HEK293 (cell line): ENCODE measurements at regions not wholly inside any gene's neighbourhood (a gene's known extent, or its start where the extent isn't known, plus 50 kb on each side); places are given as distances from the start of the nearest gene placed in this dataset.

Experiments used
- HOXA7 ChIP-seq: sonication (generic); formaldehyde crosslinking; IDR thresholded peaks from 2 replicates; pipeline ENCODE4 v1.8.1; 2022; ENCODE audit warnings: missing genetic modification reagents, borderline replicate concordance
- YY1 ChIP-seq: fragments of 450-650 bp; formaldehyde crosslinking; IDR thresholded peaks from 2 replicates; pipeline ENCODE4 v1.5.1; 2018; ENCODE audit warnings: missing biosample characterization, missing genetic modification characterization
- ZBTB7A ChIP-seq: fragments of 450-650 bp; formaldehyde crosslinking; IDR thresholded peaks from 2 replicates; pipeline ENCODE4 v1.5.1; 2016; ENCODE audit warnings: low read depth, missing biosample characterization, missing genetic modification characterization
- ZFP41 ChIP-seq: fragments of 450-650 bp; formaldehyde crosslinking; IDR thresholded peaks from 2 replicates; pipeline ENCODE4 v1.5.1; 2016; ENCODE audit warnings: missing biosample characterization, missing genetic modification characterization, borderline replicate concordance
- ZNF157 ChIP-seq: fragments of 450-650 bp; formaldehyde crosslinking; IDR thresholded peaks from 2 replicates; pipeline ENCODE4 v1.5.1; 2016; ENCODE audit warnings: missing biosample characterization, missing genetic modification characterization
- ZNF239 ChIP-seq: fragments of 450-650 bp; formaldehyde crosslinking; IDR thresholded peaks from 2 replicates; pipeline ENCODE4 v1.5.1; 2016; ENCODE audit warnings: missing biosample characterization, missing genetic modification characterization
- ZNF274 ChIP-seq, 2 experiments: fragments of 200-500 bp in 1 of 2; fragments of 450-650 bp in 1 of 2; sonication (Bioruptor generic) in 1 of 2; formaldehyde crosslinking in 1 of 2; IDR thresholded peaks; 2 replicates each; pipeline versions ENCODE4 v1.5.1 to v1.6.1; 2014 to 2016; ENCODE audit warnings: borderline replicate concordance in 1 of 2, inconsistent platforms in 1 of 2, low read length in 1 of 2, missing biosample characterization in 1 of 2, missing genetic modification characterization in 1 of 2
- TF ChIP-seq, protein P1 (sequence below): fragments of 450-650 bp; formaldehyde crosslinking; IDR thresholded peaks from 2 replicates; pipeline ENCODE4 v1.5.1; 2016; ENCODE audit warnings: missing biosample characterization, missing genetic modification characterization
- TF ChIP-seq, protein P2 (sequence below): fragments of 450-650 bp; formaldehyde crosslinking; optimal IDR thresholded peaks from 2 replicates; pipeline ENCODE3; 2016; ENCODE audit warnings: missing biosample characterization, mild to moderate bottlenecking, missing genetic modification characterization
- TF ChIP-seq, protein P3 (sequence below): fragments of 450-650 bp; formaldehyde crosslinking; IDR thresholded peaks from 2 replicates; pipeline ENCODE4 v1.5.1; 2016; ENCODE audit warnings: missing biosample characterization, missing genetic modification characterization

DNA sequence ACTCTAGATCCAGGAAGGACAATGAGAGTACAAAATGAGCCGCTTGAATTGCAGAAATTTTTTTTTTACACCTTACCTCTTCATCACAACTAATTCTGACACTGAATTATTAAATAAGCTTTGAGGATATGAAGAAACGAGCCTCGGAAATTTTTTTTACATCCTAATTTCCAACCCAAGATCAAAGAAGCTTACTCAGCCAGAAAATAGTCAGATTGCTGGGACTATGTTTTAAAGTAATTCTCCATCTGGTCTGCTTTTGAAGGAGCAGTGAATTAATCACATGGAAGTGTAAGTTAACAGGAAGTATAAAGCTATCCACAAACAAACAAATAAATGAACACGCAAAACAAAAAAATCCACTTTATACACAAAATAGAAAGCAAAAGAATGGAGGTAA lies 437.0 kb upstream of the KCNMB2 start:
- TF ChIP-seq ZNF274 (IDR thresholded peaks at IDR 0.05; ENCODE audit: low read length) (no peak), ZNF274 (tag by site-specific recombination; IDR thresholded peaks at IDR 0.05; ENCODE audit: borderline replicate concordance) (no peak), ZBTB7A (tag by site-specific recombination) (no peak), ZNF157 (tag by site-specific recombination) (no peak), YY1 (tag by site-specific recombination) (no peak), HOXA7 (CRISPR knock-in tag) (no peak), ZFP41 (tag by site-specific recombination) (no peak), ZNF239 (tag by site-specific recombination) (no peak)
- TF ChIP-seq, protein P1, sequence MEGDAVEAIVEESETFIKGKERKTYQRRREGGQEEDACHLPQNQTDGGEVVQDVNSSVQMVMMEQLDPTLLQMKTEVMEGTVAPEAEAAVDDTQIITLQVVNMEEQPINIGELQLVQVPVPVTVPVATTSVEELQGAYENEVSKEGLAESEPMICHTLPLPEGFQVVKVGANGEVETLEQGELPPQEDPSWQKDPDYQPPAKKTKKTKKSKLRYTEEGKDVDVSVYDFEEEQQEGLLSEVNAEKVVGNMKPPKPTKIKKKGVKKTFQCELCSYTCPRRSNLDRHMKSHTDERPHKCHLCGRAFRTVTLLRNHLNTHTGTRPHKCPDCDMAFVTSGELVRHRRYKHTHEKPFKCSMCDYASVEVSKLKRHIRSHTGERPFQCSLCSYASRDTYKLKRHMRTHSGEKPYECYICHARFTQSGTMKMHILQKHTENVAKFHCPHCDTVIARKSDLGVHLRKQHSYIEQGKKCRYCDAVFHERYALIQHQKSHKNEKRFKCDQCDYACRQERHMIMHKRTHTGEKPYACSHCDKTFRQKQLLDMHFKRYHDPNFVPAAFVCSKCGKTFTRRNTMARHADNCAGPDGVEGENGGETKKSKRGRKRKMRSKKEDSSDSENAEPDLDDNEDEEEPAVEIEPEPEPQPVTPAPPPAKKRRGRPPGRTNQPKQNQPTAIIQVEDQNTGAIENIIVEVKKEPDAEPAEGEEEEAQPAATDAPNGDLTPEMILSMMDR (tag by site-specific recombination): no peak
- TF ChIP-seq, protein P2, sequence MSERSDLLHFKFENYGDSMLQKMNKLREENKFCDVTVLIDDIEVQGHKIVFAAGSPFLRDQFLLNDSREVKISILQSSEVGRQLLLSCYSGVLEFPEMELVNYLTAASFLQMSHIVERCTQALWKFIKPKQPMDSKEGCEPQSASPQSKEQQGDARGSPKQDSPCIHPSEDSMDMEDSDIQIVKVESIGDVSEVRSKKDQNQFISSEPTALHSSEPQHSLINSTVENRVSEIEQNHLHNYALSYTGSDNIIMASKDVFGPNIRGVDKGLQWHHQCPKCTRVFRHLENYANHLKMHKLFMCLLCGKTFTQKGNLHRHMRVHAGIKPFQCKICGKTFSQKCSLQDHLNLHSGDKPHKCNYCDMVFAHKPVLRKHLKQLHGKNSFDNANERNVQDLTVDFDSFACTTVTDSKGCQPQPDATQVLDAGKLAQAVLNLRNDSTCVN (tag by site-specific recombination): no peak
- TF ChIP-seq, protein P3, sequence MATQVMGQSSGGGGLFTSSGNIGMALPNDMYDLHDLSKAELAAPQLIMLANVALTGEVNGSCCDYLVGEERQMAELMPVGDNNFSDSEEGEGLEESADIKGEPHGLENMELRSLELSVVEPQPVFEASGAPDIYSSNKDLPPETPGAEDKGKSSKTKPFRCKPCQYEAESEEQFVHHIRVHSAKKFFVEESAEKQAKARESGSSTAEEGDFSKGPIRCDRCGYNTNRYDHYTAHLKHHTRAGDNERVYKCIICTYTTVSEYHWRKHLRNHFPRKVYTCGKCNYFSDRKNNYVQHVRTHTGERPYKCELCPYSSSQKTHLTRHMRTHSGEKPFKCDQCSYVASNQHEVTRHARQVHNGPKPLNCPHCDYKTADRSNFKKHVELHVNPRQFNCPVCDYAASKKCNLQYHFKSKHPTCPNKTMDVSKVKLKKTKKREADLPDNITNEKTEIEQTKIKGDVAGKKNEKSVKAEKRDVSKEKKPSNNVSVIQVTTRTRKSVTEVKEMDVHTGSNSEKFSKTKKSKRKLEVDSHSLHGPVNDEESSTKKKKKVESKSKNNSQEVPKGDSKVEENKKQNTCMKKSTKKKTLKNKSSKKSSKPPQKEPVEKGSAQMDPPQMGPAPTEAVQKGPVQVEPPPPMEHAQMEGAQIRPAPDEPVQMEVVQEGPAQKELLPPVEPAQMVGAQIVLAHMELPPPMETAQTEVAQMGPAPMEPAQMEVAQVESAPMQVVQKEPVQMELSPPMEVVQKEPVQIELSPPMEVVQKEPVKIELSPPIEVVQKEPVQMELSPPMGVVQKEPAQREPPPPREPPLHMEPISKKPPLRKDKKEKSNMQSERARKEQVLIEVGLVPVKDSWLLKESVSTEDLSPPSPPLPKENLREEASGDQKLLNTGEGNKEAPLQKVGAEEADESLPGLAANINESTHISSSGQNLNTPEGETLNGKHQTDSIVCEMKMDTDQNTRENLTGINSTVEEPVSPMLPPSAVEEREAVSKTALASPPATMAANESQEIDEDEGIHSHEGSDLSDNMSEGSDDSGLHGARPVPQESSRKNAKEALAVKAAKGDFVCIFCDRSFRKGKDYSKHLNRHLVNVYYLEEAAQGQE (tag by site-specific recombination): no peak
